Endodermal cell (in vitro differentiated cells): ENCODE measurements at regions not wholly inside any gene's neighbourhood (a gene's known extent, or its start where the extent isn't known, plus 50 kb on each side); places are given as distances from the start of the nearest gene placed in this dataset.

Source experiments
- DNase-seq: peaks from one replicate; pipeline ENCODE4 v3.0.0-alpha.2; 2017
- H3K27ac ChIP-seq: 2 replicates; pipeline ENCODE4 v1.5.1; 2013; ENCODE audit warnings: mild to moderate bottlenecking, low read depth, low read length, moderate library complexity
- H3K27me3 ChIP-seq: 2 replicates; pipeline ENCODE4 v1.6.1; 2013; ENCODE audit warnings: mild to moderate bottlenecking, low read length, moderate library complexity; ENCODE audit not compliant: insufficient read depth, control insufficient read depth, poor library complexity, severe bottlenecking
- H3K36me3 ChIP-seq: 2 replicates; pipeline ENCODE4 v1.7.0; 2013; ENCODE audit warnings: mild to moderate bottlenecking, low read length, moderate library complexity; ENCODE audit not compliant: control insufficient read depth, insufficient read depth
- H3K4me1 ChIP-seq: one replicate; pipeline ENCODE4 v1.7.0; 2013; ENCODE audit warnings: low read length; ENCODE audit not compliant: control insufficient read depth, insufficient read depth
- H3K4me3 ChIP-seq: 2 replicates; pipeline ENCODE4 v1.5.1; 2013; ENCODE audit warnings: mild to moderate bottlenecking, low read length, moderate library complexity
- H3K9ac ChIP-seq: 2 replicates; pipeline ENCODE4 v1.6.1; 2013; ENCODE audit warnings: mild to moderate bottlenecking, low read length, moderate library complexity; ENCODE audit not compliant: poor library complexity, severe bottlenecking; ENCODE audit errors: extremely low read depth
- H3K9me3 ChIP-seq: 2 replicates; pipeline ENCODE4 v1.6.1; 2013; ENCODE audit warnings: mild to moderate bottlenecking, low read length, moderate library complexity; ENCODE audit not compliant: control insufficient read depth
- H3K27ac Mint-ChIP-seq: 2 replicates; pipeline ENCODE4 v1.8.0; 2020; ENCODE audit warnings: mixed read lengths
- H3K27me3 Mint-ChIP-seq: 2 replicates; pipeline ENCODE4 v1.8.0; 2021; ENCODE audit warnings: mild to moderate bottlenecking, mixed read lengths; ENCODE audit not compliant: insufficient read depth
- H3K36me3 Mint-ChIP-seq: 2 replicates; pipeline ENCODE4 v1.8.0; 2020; ENCODE audit warnings: low read depth, mixed read lengths
- H3K4me1 Mint-ChIP-seq: 2 replicates; pipeline ENCODE4 v1.8.0; 2020; ENCODE audit warnings: mixed read lengths
- H3K4me3 Mint-ChIP-seq: 2 replicates; pipeline ENCODE4 v1.8.0; 2020; ENCODE audit warnings: mild to moderate bottlenecking, moderate library complexity, mixed read lengths
- H3K9me3 Mint-ChIP-seq: 2 replicates; pipeline ENCODE4 v1.8.0; 2020; ENCODE audit warnings: mild to moderate bottlenecking, mixed read lengths
- WGBS, 2 experiments: methylation state at CpG; one replicate each; pipeline versions ENCODE4 v1.1.5 to v1.1.7; 2013; ENCODE audit warnings: missing lambda C conversion rate in 2 of 2, mixed read lengths in 1 of 2; ENCODE audit not compliant: insufficient coverage in 1 of 2, insufficient read length in 1 of 2; 5-methylcytosine and 5-hydroxymethylcytosine counted together
- TF ChIP-seq, protein P1 (sequence below): fragments of 200-600 bp; sonication (generic); conservative IDR thresholded peaks from 2 replicates; pipeline ENCODE4 v1.5.0; 2021; ENCODE audit warnings: antibody characterized with exemption, mild to moderate bottlenecking

DNA sequence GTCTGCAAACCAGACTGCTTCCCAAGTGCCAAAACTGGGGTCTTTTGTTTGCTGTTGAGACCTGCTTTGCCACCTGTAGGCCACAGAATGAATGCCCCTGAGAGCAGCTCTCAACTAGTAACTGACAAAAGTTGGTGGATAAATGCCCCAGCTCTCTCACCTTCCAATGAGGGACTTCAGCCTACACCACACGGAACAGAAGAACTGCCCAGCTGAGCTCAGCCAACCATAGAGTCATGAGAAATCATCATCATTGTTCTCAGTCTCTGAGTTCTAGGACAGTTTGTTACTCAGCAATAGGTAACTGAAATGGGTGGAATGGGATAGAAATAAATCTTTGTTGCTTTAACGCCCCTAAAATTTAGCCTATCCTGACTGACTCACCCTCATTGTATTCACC is 59.1 kb upstream of the MRI1 start:
- 96 to 100% methylated on average over 2 of the region's 2 CpGs for WGBS, 2 experiments
- no peaks in the 10 kb centered on the region for H3K36me3 Mint-ChIP-seq
- no peak overlapping the region for H3K4me3 Mint-ChIP-seq

DNA sequence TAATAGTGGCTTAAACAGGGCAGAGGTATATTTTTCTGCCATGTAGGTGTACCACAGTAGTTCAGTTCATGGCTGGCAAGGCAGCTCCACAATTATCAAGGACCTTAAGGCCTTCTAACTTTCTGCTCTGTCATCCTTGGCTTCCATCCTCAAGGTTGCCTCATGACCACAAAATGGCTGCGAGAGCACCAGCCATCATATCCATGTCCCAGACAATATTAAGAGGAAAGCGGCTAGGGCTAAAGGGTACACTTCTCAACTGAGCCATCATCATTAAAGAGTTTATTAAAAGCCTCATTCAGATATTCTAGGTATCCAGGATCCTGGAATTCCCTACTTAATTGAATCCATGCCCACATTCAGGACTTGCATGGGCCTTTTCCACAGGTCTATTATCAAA is 62.7 kb upstream of the MRI1 start:
- no peaks in the 10 kb centered on the region for H3K36me3 Mint-ChIP-seq
- H3K27me3 ChIP-seq, result no peaks in the 10 kb centered on the region

More for the DNA sequence above, 59.1 kb upstream of the MRI1 start:
- TF ChIP-seq, protein P1, sequence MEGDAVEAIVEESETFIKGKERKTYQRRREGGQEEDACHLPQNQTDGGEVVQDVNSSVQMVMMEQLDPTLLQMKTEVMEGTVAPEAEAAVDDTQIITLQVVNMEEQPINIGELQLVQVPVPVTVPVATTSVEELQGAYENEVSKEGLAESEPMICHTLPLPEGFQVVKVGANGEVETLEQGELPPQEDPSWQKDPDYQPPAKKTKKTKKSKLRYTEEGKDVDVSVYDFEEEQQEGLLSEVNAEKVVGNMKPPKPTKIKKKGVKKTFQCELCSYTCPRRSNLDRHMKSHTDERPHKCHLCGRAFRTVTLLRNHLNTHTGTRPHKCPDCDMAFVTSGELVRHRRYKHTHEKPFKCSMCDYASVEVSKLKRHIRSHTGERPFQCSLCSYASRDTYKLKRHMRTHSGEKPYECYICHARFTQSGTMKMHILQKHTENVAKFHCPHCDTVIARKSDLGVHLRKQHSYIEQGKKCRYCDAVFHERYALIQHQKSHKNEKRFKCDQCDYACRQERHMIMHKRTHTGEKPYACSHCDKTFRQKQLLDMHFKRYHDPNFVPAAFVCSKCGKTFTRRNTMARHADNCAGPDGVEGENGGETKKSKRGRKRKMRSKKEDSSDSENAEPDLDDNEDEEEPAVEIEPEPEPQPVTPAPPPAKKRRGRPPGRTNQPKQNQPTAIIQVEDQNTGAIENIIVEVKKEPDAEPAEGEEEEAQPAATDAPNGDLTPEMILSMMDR, result no peak
- no peak overlapping the region for H3K27ac Mint-ChIP-seq
- no peaks in the 10 kb centered on the region for H3K36me3 ChIP-seq
- H3K4me3 ChIP-seq, result no peak overlapping the region
- H3K27me3 ChIP-seq, result no peaks in the 10 kb centered on the region
- no peaks in the 10 kb centered on the region for H3K4me1 ChIP-seq
- H3K9ac ChIP-seq, result no peak overlapping the region
- no peak for DNase-seq
- no peaks in the 10 kb centered on the region for H3K4me1 Mint-ChIP-seq
- H3K9me3 Mint-ChIP-seq, result peaks cover 28% of the 10 kb centered on the region
- peaks cover 5% of the 10 kb centered on the region for H3K27me3 Mint-ChIP-seq
- no peak overlapping the region for H3K27ac ChIP-seq
- H3K9me3 ChIP-seq, result peaks cover 14% of the 10 kb centered on the region

DNA sequence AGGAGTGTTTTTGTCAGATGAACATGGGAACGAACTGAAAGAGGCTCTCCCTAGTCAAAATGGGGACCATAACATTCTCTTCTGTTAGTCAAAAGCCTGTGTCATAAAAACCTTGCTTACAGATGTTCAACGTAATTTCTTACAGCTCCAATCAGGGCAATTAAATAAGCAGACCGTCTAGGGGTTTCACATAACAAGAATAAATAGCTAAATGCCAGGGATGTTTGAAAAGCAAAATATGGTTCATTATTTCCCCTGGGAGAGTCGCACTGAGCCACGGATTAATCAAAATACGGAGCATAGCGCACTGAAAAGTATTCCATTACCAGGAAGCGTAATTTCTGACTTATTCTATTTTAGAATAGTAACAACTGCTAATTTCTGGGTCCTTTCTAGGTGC is 63.7 kb upstream of the MRI1 start:
- Histone ChIP-seq H3K9ac (no peak overlapping the region), H3K4me1 (no peaks in the 10 kb centered on the region), H3K27ac (no peak overlapping the region), H3K36me3 (no peaks in the 10 kb centered on the region), H3K27me3 (no peaks in the 10 kb centered on the region), H3K4me3 (no peak overlapping the region), H3K9me3 (peaks cover 12% of the 10 kb centered on the region)
- 88 to 92% methylated on average over 8 of the region's 8 CpGs for WGBS, 2 experiments
- TF ChIP-seq, protein P1, result no peak
- Mint-ChIP-seq H3K27me3 (peaks cover 5% of the 10 kb centered on the region), H3K4me3 (no peak overlapping the region), H3K4me1 (no peaks in the 10 kb centered on the region), H3K27ac (no peak overlapping the region), H3K36me3 (no peaks in the 10 kb centered on the region), H3K9me3 (peaks cover 24% of the 10 kb centered on the region)
- DNase-seq, result no peak

More for the DNA sequence above, 62.7 kb upstream of the MRI1 start:
- DNase-seq, result no peak
- no peak overlapping the region for H3K9ac ChIP-seq
- no peaks in the 10 kb centered on the region for H3K36me3 ChIP-seq
- no peaks in the 10 kb centered on the region for H3K4me1 ChIP-seq
- TF ChIP-seq, protein P1, result no peak
- 89 to 96% methylated on average over 1 to 2 of the region's 2 CpGs for WGBS, 2 experiments
- peaks cover 14% of the 10 kb centered on the region for H3K9me3 ChIP-seq
- no peaks in the 10 kb centered on the region for H3K4me1 Mint-ChIP-seq
- no peak overlapping the region for H3K27ac ChIP-seq
- H3K27ac Mint-ChIP-seq, result no peak overlapping the region
- H3K9me3 Mint-ChIP-seq, result peaks cover 28% of the 10 kb centered on the region
- no peak overlapping the region for H3K4me3 ChIP-seq
- peaks cover 8% of the 10 kb centered on the region for H3K27me3 Mint-ChIP-seq
- H3K4me3 Mint-ChIP-seq, result no peak overlapping the region
